Suprapubic skin (tissue), 4 donors: ENCODE measurements at regions not wholly inside any gene's neighbourhood (a gene's known extent, or its start where the extent isn't known, plus 50 kb on each side); places are given as distances from the start of the nearest gene placed in this dataset.

Experiments
- DNase-seq, 2 donors: peaks; one replicate each; pipeline ENCODE4 v3.0.0-alpha.2; 2019; ENCODE audit warnings: low spot score in 2 of 2
- H3K27ac ChIP-seq: fragments of 200-600 bp; sonication (generic); one replicate; pipeline ENCODE4 v1.5.1; 2019
- H3K27me3 ChIP-seq: fragments of 200-600 bp; sonication (generic); one replicate; pipeline ENCODE4 v1.5.1; 2019
- H3K36me3 ChIP-seq: fragments of 200-600 bp; sonication (generic); one replicate; pipeline ENCODE4 v1.5.1; 2019
- H3K4me1 ChIP-seq: fragments of 200-600 bp; sonication (generic); one replicate; pipeline ENCODE4 v1.5.1; 2019
- H3K4me3 ChIP-seq: fragments of 200-600 bp; sonication (generic); one replicate; pipeline ENCODE4 v1.5.1; 2019; ENCODE audit warnings: mild to moderate bottlenecking
- H3K9me3 ChIP-seq: fragments of 200-600 bp; sonication (generic); one replicate; pipeline ENCODE4 v1.5.1; 2019
- EP300 ChIP-seq: sonication (generic); formaldehyde crosslinking; IDR thresholded peaks from one replicate; pipeline ENCODE4 v1.6.1; 2017; ENCODE audit warnings: antibody characterized with exemption
- POLR2A ChIP-seq, 2 donors: fragments of 450-650 bp; IDR thresholded peaks; one replicate each; pipeline ENCODE4 v1.6.1; 2017; ENCODE audit warnings: antibody characterized with exemption in 2 of 2, mild to moderate bottlenecking in 2 of 2, moderate library complexity in 2 of 2
- POLR2AphosphoS5 ChIP-seq, 3 donors: sonication (generic); formaldehyde crosslinking; IDR thresholded peaks; one replicate each; pipeline ENCODE4 v1.6.1; 2017; ENCODE audit warnings: antibody characterized with exemption in 3 of 3
- WGBS: methylation state at CpG from one replicate; pipeline ENCODE4 v1.1.5; 2018; 5-methylcytosine and 5-hydroxymethylcytosine counted together
- TF ChIP-seq, protein P1 (sequence below), 2 donors: fragments of 200-600 bp in 1 of 2; fragments of 450-650 bp in 1 of 2; sonication (generic) in 1 of 2; IDR thresholded peaks; one replicate each; pipeline ENCODE4 v1.5.1; 2016 to 2019; ENCODE audit warnings: antibody characterized with exemption in 2 of 2, mild to moderate bottlenecking in 1 of 2, moderate library complexity in 1 of 2

DNA sequence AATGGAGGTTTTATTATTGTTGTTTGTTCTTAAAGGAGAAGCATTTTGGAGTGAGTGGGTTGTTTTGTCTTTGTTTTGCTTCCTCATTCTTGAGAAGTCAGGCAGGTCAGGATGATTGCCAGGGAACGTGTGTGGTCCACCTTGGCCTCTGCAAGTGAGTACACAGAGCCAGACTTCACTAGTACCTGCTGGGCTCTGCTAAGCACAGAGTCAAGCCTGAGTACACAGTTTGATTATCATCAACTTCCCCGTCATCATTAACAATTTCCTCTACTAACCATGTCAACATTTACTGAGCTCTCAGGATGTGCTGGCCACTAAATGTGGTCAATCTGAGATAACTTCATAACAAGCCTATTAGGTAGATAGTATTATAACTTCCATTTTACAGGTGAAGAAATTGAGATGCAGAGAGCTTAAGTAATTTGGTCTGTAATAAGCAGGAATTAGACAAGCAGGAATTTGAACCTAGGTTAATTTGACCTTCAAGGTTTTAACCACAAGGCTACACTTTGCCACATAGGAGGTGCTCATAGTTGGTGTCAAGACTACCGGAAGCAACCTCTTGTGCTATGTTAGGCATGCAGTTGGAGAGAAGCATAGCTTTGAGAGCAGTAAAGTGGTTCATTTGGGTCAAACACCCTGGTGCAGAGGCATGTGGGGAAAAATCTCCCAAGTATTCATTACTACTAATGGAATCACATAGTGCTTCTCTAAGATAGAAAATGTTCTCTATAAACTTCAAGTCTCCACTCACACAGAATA, 178.3 kb downstream of the NUAK1 start:
- no peak for DNase-seq
- Histone ChIP-seq H3K4me3 (no peak overlapping the region), H3K36me3 (no peaks in the 10 kb centered on the region), H3K27me3 (no peaks in the 10 kb centered on the region), H3K9me3 (no peaks in the 10 kb centered on the region), H3K4me1 (peaks cover 4% of the 10 kb centered on the region), H3K27ac (no peak overlapping the region)
- TF ChIP-seq POLR2AphosphoS5 (IDR thresholded peaks at IDR 0.05), result no peak
- TF ChIP-seq POLR2A (IDR thresholded peaks at IDR 0.05), result no peak
- TF ChIP-seq, protein P1, sequence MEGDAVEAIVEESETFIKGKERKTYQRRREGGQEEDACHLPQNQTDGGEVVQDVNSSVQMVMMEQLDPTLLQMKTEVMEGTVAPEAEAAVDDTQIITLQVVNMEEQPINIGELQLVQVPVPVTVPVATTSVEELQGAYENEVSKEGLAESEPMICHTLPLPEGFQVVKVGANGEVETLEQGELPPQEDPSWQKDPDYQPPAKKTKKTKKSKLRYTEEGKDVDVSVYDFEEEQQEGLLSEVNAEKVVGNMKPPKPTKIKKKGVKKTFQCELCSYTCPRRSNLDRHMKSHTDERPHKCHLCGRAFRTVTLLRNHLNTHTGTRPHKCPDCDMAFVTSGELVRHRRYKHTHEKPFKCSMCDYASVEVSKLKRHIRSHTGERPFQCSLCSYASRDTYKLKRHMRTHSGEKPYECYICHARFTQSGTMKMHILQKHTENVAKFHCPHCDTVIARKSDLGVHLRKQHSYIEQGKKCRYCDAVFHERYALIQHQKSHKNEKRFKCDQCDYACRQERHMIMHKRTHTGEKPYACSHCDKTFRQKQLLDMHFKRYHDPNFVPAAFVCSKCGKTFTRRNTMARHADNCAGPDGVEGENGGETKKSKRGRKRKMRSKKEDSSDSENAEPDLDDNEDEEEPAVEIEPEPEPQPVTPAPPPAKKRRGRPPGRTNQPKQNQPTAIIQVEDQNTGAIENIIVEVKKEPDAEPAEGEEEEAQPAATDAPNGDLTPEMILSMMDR (IDR thresholded peaks at IDR 0.05), result no peak
- TF ChIP-seq EP300, result no peak
- 56% methylated on average over 3 of the region's 3 CpGs for WGBS

DNA sequence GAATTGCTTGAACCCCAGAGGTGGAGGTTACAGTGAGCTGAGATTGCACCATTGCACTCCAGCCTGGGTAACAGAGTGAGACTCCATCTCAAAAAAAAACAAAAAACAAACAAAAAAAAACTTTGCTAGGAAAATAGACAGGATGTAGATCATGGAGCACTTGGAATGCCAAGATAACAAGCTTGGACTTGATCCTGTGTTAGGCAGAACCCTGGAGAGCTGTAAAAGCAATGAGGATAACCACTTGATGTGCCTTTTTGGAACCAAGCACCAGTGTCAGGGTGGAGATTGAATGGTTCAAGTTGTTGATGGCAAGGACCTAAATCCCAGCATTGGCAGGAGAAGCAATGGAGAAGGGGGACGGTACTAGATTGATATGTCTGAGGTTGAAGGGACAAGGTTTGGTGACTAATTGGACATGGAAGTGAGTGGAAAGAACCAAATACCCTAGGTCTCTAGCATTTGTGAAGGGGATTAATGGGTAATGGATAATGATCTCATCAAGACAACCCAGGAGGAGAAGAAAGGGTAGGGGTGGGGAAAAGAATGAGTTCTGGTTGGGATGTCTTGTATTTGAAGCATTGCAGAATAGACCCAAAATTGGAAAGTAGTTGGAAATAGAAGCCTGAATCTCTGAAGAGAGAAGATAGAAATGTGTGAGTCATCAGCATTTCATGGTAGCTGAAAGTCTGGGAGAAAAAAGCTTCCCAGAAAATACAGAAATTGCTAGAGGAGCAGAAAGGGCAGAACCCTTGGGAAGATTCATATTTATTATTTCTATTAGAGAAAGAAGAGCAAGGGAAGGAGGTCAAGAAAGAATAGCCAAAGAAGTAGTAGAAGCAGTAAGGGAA, 176.7 kb downstream of the NUAK1 start:
- H3K9me3 ChIP-seq, result no peaks in the 10 kb centered on the region
- no peak overlapping the region for H3K4me3 ChIP-seq
- H3K27ac ChIP-seq, result no peak overlapping the region
- H3K27me3 ChIP-seq, result no peaks in the 10 kb centered on the region
- H3K4me1 ChIP-seq, result peaks cover 4% of the 10 kb centered on the region
- no peak for DNase-seq
- H3K36me3 ChIP-seq, result no peaks in the 10 kb centered on the region
- WGBS, result 62% methylated on average over 1 of the region's 1 CpG
- TF ChIP-seq, protein P1 (IDR thresholded peaks at IDR 0.05), result no peak
- TF ChIP-seq EP300 (no peak), POLR2A (IDR thresholded peaks at IDR 0.05) (no peak), POLR2AphosphoS5 (IDR thresholded peaks at IDR 0.05) (no peak)

DNA sequence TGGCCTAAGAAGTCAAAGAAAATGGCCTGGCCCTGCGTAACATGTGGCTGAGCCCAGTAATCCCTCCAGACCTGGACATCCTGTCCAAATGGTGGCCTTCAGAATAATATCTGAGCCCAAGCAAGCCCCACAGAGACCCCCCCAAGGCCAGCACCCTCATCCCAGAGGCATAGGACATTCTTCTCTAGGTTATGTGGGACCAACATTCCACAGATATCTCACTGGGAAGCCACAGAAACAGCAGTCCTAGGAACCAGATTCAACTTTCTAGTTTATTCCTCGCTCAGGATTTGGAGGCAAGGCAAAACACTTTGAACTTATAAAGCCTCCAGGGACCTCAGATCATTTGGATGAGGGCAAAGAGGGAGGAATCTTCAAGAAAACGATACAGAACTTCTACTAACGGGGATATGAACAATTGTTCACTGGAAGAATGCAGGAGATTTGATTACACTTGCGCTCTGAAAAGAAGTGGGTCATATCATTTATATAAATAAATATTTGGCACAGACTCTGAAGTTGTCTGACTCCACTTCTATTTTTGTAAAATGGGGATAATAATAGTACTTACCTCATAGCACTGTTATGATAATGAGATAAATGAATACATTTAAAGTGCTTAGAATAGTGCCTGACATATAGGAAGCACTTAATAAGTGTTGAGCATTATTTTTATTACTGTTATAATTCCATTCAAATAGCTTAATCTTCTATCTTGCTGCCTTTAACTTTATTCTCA, 171.5 kb downstream of the NUAK1 start:
- Histone ChIP-seq H3K9me3 (no peaks in the 10 kb centered on the region), H3K4me1 (no peaks in the 10 kb centered on the region), H3K27ac (no peak overlapping the region), H3K36me3 (no peaks in the 10 kb centered on the region), H3K27me3 (no peaks in the 10 kb centered on the region), H3K4me3 (no peak overlapping the region)
- 52% methylated on average over 5 of the region's 5 CpGs for WGBS
- no peak for TF ChIP-seq POLR2A (IDR thresholded peaks at IDR 0.05)
- no peak for TF ChIP-seq EP300
- no peak for TF ChIP-seq POLR2AphosphoS5 (IDR thresholded peaks at IDR 0.05)
- TF ChIP-seq, protein P1 (IDR thresholded peaks at IDR 0.05), result no peak
- DNase-seq, result no peak

DNA sequence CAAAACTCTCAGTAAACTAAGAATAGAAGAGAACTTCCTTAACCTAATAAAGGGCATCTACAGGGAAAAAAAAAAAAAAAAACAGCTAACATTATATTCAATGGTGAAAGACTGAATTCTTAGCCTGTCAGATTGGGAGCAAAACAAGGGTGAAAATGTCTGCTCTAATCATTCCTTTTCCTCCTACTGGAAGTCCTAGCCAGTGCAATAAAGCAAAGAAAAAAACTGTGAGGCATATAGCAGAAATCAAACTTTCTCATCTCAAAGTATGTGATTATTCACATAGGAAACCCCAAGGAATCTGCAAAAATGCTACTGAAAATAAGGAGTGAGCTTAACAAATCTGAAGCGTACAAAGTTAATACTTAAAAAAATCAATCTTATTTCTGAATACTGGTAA, 170.7 kb downstream of the NUAK1 start:
- 94% methylated on average over 1 of the region's 1 CpG for WGBS
- no peak for DNase-seq

More for the DNA sequence above, 170.7 kb downstream of the NUAK1 start:
- no peaks in the 10 kb centered on the region for H3K36me3 ChIP-seq
- H3K4me1 ChIP-seq, result no peaks in the 10 kb centered on the region
- no peaks in the 10 kb centered on the region for H3K9me3 ChIP-seq
- no peak overlapping the region for H3K27ac ChIP-seq
- no peak overlapping the region for H3K4me3 ChIP-seq
- TF ChIP-seq POLR2AphosphoS5 (IDR thresholded peaks at IDR 0.05), result no peak
- no peak for TF ChIP-seq EP300
- TF ChIP-seq POLR2A (IDR thresholded peaks at IDR 0.05), result no peak
- TF ChIP-seq, protein P1 (IDR thresholded peaks at IDR 0.05), result no peak
- no peaks in the 10 kb centered on the region for H3K27me3 ChIP-seq
